ENCODE measurements at regions not wholly inside any gene's neighbourhood (a gene's known extent, or its start where the extent isn't known, plus 50 kb on each side); places are given as distances from the start of the nearest gene placed in this dataset.
"Not testable (repeated sequence)": the region's sequence is repeated elsewhere in the genome, so short reads cannot be mapped to it uniquely, and the experiment has no call there.

GRCh38 chr4:43607827-43608461, 715.4 kb downstream of the GRXCR1 start:
- ChIA-PET CTCF (no interaction called here), POLR2A (no interaction called here)
- intact Hi-C loops (cut with micrococcal nuclease; ENCODE audit: unreplicated experiment), result no loop called here
- H3K9me3 Mint-ChIP-seq (ENCODE audit: unreplicated experiment), result no peaks in the 10 kb centered on the region
- no peaks in the 10 kb centered on the region for H3K27me3 Mint-ChIP-seq (ENCODE audit: insufficient read depth, unreplicated experiment)
- H3K4me1 Mint-ChIP-seq (ENCODE audit: low read depth, unreplicated experiment), result no peaks in the 10 kb centered on the region
- Histone ChIP-seq H3K36me3 (ENCODE audit: control insufficient read depth, insufficient read depth, low read length) (no peaks in the 10 kb centered on the region), H3K4me1 (no peaks in the 10 kb centered on the region), H3K4me3 (ENCODE audit: low read depth, low read length) (no peak overlapping the region), H3K27me3 (replicated peaks; ENCODE audit: control insufficient read depth, insufficient read depth, low read length) (no peaks in the 10 kb centered on the region), H3K9me3 (no peaks in the 10 kb centered on the region)
- no peaks in the 10 kb centered on the region for H3K36me3 Mint-ChIP-seq (ENCODE audit: insufficient read depth, unreplicated experiment)
- H3K27ac Mint-ChIP-seq (ENCODE audit: unreplicated experiment), result no peak overlapping the region
- BruUV-seq (replicated peaks), result no TSS peak
- no peak overlapping the region for H3K4me3 Mint-ChIP-seq (ENCODE audit: unreplicated experiment)
- DNase-seq, result no peak
- TF ChIP-seq CTCF (IDR thresholded peaks at IDR 0.05; ENCODE audit: insufficient read depth in 1 of 2, low read depth in 1 of 2, low read length in 1 of 2, severe bottlenecking in 1 of 2, unreplicated experiment in 1 of 2), result no peak

- Histone ChIP-seq H3K36me3 (ENCODE audit: control insufficient read depth, insufficient read depth, low read length) (no peaks in the 10 kb centered on the region), H3K4me1 (no peaks in the 10 kb centered on the region), H3K4me3 (ENCODE audit: low read depth, low read length) (no peak overlapping the region), H3K9me3 (no peaks in the 10 kb centered on the region), H3K27me3 (replicated peaks; ENCODE audit: control insufficient read depth, insufficient read depth, low read length) (no peaks in the 10 kb centered on the region)
- POLR2A ChIA-PET, result no interaction called here
- no peak for TF ChIP-seq CTCF (IDR thresholded peaks at IDR 0.05; ENCODE audit: insufficient read depth in 1 of 2, low read depth in 1 of 2, low read length in 1 of 2, severe bottlenecking in 1 of 2, unreplicated experiment in 1 of 2)
- H3K4me3 Mint-ChIP-seq (ENCODE audit: unreplicated experiment), result no peak overlapping the region
- no peak for DNase-seq
- H3K9me3 Mint-ChIP-seq (ENCODE audit: unreplicated experiment), result peaks cover 16% of the 10 kb centered on the region
- H3K27ac Mint-ChIP-seq (ENCODE audit: unreplicated experiment), result no peak overlapping the region
- intact Hi-C loops (cut with micrococcal nuclease; ENCODE audit: unreplicated experiment), result no loop called here
- peaks cover 3% of the 10 kb centered on the region for H3K27me3 Mint-ChIP-seq (ENCODE audit: insufficient read depth, unreplicated experiment)
- no peaks in the 10 kb centered on the region for H3K36me3 Mint-ChIP-seq (ENCODE audit: insufficient read depth, unreplicated experiment)
- no peaks in the 10 kb centered on the region for H3K4me1 Mint-ChIP-seq (ENCODE audit: low read depth, unreplicated experiment)
- CTCF ChIA-PET, result no interaction called here
- no TSS peak for BruUV-seq (replicated peaks)
These were observed 726.7 kb downstream of the GRXCR1 start for GRCh38 chr4:43619219-43619618.

- H3K4me3 ChIP-seq (ENCODE audit: low read depth, low read length); CTCF ChIA-PET; H3K36me3 Mint-ChIP-seq (ENCODE audit: insufficient read depth, unreplicated experiment); H3K27ac Mint-ChIP-seq (ENCODE audit: unreplicated experiment); H3K4me1 ChIP-seq; DNase-seq; H3K36me3 ChIP-seq (ENCODE audit: control insufficient read depth, insufficient read depth, low read length); H3K27me3 Mint-ChIP-seq (ENCODE audit: insufficient read depth, unreplicated experiment); H3K4me1 Mint-ChIP-seq (ENCODE audit: low read depth, unreplicated experiment); H3K4me3 Mint-ChIP-seq (ENCODE audit: unreplicated experiment); POLR2A ChIA-PET; intact Hi-C loops (cut with micrococcal nuclease; ENCODE audit: unreplicated experiment); BruUV-seq (replicated peaks); H3K27me3 ChIP-seq (replicated peaks; ENCODE audit: control insufficient read depth, insufficient read depth, low read length); H3K9me3 ChIP-seq: not testable (repeated sequence)
- H3K9me3 Mint-ChIP-seq (ENCODE audit: unreplicated experiment), result peaks cover 15% of the 10 kb centered on the region
These were observed 745.4 kb downstream of the GRXCR1 start for GRCh38 chr4:43637893-43638292.

- Histone ChIP-seq H3K27me3 (replicated peaks; ENCODE audit: control insufficient read depth, insufficient read depth, low read length) (no peaks in the 10 kb centered on the region), H3K36me3 (ENCODE audit: control insufficient read depth, insufficient read depth, low read length) (no peaks in the 10 kb centered on the region), H3K9me3 (no peaks in the 10 kb centered on the region), H3K4me3 (ENCODE audit: low read depth, low read length) (no peak overlapping the region), H3K4me1 (no peaks in the 10 kb centered on the region)
- no peak for DNase-seq
- no peak for TF ChIP-seq CTCF (IDR thresholded peaks at IDR 0.05; ENCODE audit: insufficient read depth in 1 of 2, low read depth in 1 of 2, low read length in 1 of 2, severe bottlenecking in 1 of 2, unreplicated experiment in 1 of 2)
- Mint-ChIP-seq H3K36me3 (ENCODE audit: insufficient read depth, unreplicated experiment) (no peaks in the 10 kb centered on the region), H3K27me3 (ENCODE audit: insufficient read depth, unreplicated experiment) (peaks cover 2% of the 10 kb centered on the region), H3K4me1 (ENCODE audit: low read depth, unreplicated experiment) (no peaks in the 10 kb centered on the region), H3K9me3 (ENCODE audit: unreplicated experiment) (no peaks in the 10 kb centered on the region), H3K27ac (ENCODE audit: unreplicated experiment) (no peak overlapping the region), H3K4me3 (ENCODE audit: unreplicated experiment) (no peak overlapping the region)
- ChIA-PET CTCF (no interaction called here), POLR2A (no interaction called here)
- intact Hi-C loops (cut with micrococcal nuclease; ENCODE audit: unreplicated experiment), result no loop called here
- BruUV-seq (replicated peaks), result no TSS peak
These were observed 759.5 kb downstream of the GRXCR1 start for GRCh38 chr4:43651991-43652390.

GRCh38 chr4:43659547-43659946, 767.0 kb downstream of the GRXCR1 start:
- H3K4me3 Mint-ChIP-seq (ENCODE audit: unreplicated experiment); POLR2A ChIA-PET; H3K27me3 Mint-ChIP-seq (ENCODE audit: insufficient read depth, unreplicated experiment); H3K36me3 ChIP-seq (ENCODE audit: control insufficient read depth, insufficient read depth, low read length); H3K27me3 ChIP-seq (replicated peaks; ENCODE audit: control insufficient read depth, insufficient read depth, low read length); H3K4me1 Mint-ChIP-seq (ENCODE audit: low read depth, unreplicated experiment); H3K36me3 Mint-ChIP-seq (ENCODE audit: insufficient read depth, unreplicated experiment); H3K4me3 ChIP-seq (ENCODE audit: low read depth, low read length); H3K9me3 ChIP-seq; H3K4me1 ChIP-seq; H3K27ac Mint-ChIP-seq (ENCODE audit: unreplicated experiment); BruUV-seq (replicated peaks); H3K9me3 Mint-ChIP-seq (ENCODE audit: unreplicated experiment); CTCF ChIA-PET; DNase-seq: not testable (repeated sequence)
- intact Hi-C loops (cut with micrococcal nuclease; ENCODE audit: unreplicated experiment), result loop anchor here (5.0 kb wide), 1 partner anchor 613 kb away; no protein-coding TSS in a partner anchor

Measured in Caco-2 (cell line).